ENCODE measurements at regions not wholly inside any gene's neighbourhood (a gene's known extent, or its start where the extent isn't known, plus 50 kb on each side); places are given as distances from the start of the nearest gene placed in this dataset.

GRCh38 chr1:13878021-13878420, 178.0 kb downstream of the PRDM2 start:
- no peak for TF ChIP-seq HOXB13 (CRISPR knock-in tag; IDR thresholded peaks at IDR 0.05; ENCODE audit: low read depth)
- no peak for DNase-seq (ENCODE audit: low read depth in 1 of 2, low spot score in 1 of 2)
- H3K4me1 ChIP-seq: no peaks in the 10 kb centered on the region
- no peak overlapping the region for H3K27ac ChIP-seq
- ATAC-seq: no peak
- no peaks in the 10 kb centered on the region for H3K9me3 ChIP-seq
- H3K4me3 ChIP-seq: no peak overlapping the region
- no peak overlapping the region for H3K4me2 ChIP-seq
- CTCF ChIA-PET: no interaction called here
- POLR2A ChIA-PET: no interaction called here
- no peak for FAIRE-seq
- 14% methylated on average over 7 of the region's 7 CpGs for WGBS (ENCODE audit: missing lambda C conversion rate)

DNA sequence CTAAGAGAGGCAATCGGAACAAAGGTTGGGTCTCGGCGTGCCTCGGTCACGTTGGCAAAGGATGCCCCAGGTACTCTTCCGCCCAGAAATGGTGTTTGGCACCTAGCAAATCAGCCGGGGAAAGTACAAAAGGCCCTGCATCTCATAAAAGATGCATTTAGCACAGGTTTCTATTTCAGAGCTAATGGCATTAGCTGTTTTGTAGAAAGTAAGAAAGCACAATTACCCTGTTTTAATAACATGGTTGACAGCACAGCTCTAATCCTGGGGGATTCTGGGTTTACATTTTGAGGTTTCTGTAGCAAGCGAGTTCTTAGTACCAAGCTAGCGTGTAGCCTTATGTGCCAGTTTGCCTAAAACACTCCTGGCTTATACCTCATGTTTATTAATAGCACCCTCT, 178.5 kb downstream of the PRDM2 start:
- no peak overlapping the region for H3K27ac ChIP-seq
- TF ChIP-seq HOXB13 (CRISPR knock-in tag; IDR thresholded peaks at IDR 0.05; ENCODE audit: low read depth): no peak
- TF ChIP-seq, protein P1, sequence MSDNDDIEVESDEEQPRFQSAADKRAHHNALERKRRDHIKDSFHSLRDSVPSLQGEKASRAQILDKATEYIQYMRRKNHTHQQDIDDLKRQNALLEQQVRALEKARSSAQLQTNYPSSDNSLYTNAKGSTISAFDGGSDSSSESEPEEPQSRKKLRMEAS (IDR thresholded peaks at IDR 0.05): no peak
- no peak for TF ChIP-seq RARB (CRISPR knock-in tag; IDR thresholded peaks at IDR 0.05)
- no peak for TF ChIP-seq JUNB (IDR thresholded peaks at IDR 0.05)
- TF ChIP-seq NPAS2 (CRISPR knock-in tag; IDR thresholded peaks at IDR 0.05; ENCODE audit: borderline replicate concordance): no peak
- H3K4me3 ChIP-seq: no peak overlapping the region
- H3K9me3 ChIP-seq: no peaks in the 10 kb centered on the region
- CTCF ChIA-PET: interaction anchor here (0.6 kb wide), 1 partner anchor 118 kb away, joined by 4 read pairs; no protein-coding TSS in a partner anchor
- no peak overlapping the region for H3K4me2 ChIP-seq
- 39% methylated on average over 9 of the region's 9 CpGs for WGBS (ENCODE audit: missing lambda C conversion rate)
- POLR2A ChIA-PET: no interaction called here
- H3K4me1 ChIP-seq: no peaks in the 10 kb centered on the region
- ATAC-seq (no peak), DNase-seq (ENCODE audit: low read depth in 1 of 2, low spot score in 1 of 2) (no peak), FAIRE-seq (no peak)

- no peak overlapping the region for H3K4me2 ChIP-seq
- ChIA-PET POLR2A (no interaction called here), CTCF (interaction anchor here (0.7 to 1.4 kb wide), 2 partner anchors 9 to 254 kb away, joined by 3 to 4 read pairs; no protein-coding TSS in a partner anchor)
- H3K4me3 ChIP-seq: no peak overlapping the region
- no peak for FAIRE-seq
- H3K9me3 ChIP-seq: no peaks in the 10 kb centered on the region
- no peak for ATAC-seq
- TF ChIP-seq, protein P2, sequence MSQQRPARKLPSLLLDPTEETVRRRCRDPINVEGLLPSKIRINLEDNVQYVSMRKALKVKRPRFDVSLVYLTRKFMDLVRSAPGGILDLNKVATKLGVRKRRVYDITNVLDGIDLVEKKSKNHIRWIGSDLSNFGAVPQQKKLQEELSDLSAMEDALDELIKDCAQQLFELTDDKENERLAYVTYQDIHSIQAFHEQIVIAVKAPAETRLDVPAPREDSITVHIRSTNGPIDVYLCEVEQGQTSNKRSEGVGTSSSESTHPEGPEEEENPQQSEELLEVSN (IDR thresholded peaks at IDR 0.05; ENCODE audit: borderline replicate concordance, low read depth): no peak
- TF ChIP-seq POLR2A (IDR thresholded peaks at IDR 0.05; ENCODE audit: low read length): no peak
- no peak for TF ChIP-seq RAD21 (conservative IDR thresholded peaks at IDR 0.05 in 1 of 2, IDR thresholded peaks at IDR 0.05 in 1 of 2)
- TF ChIP-seq EHMT2 (IDR thresholded peaks at IDR 0.05; ENCODE audit: low read depth): no peak
- H3K27ac ChIP-seq: no peak overlapping the region
- WGBS (ENCODE audit: missing lambda C conversion rate): 45% methylated on average over 5 of the region's 5 CpGs
- DNase-seq (ENCODE audit: low read depth in 1 of 2, low spot score in 1 of 2): no peak
- H3K4me1 ChIP-seq: no peaks in the 10 kb centered on the region
Observed at GRCh38 chr1:13881385-13882088, 181.5 kb downstream of the PRDM2 start.

- ATAC-seq (no peak), DNase-seq (ENCODE audit: low read depth in 1 of 2, low spot score in 1 of 2) (no peak), FAIRE-seq (no peak)
- Histone ChIP-seq H3K9me3 (no peaks in the 10 kb centered on the region), H3K4me2 (no peak overlapping the region), H3K4me1 (no peaks in the 10 kb centered on the region), H3K27ac (no peak overlapping the region), H3K4me3 (no peak overlapping the region)
- no peak for TF ChIP-seq ESRRA (IDR thresholded peaks at IDR 0.05; ENCODE audit: borderline replicate concordance, low read length)
- TF ChIP-seq HOXB13 (CRISPR knock-in tag; IDR thresholded peaks at IDR 0.05; ENCODE audit: low read depth): no peak
- no peak for TF ChIP-seq HOXB5 (CRISPR knock-in tag; IDR thresholded peaks at IDR 0.05)
- TF ChIP-seq EHF (CRISPR knock-in tag; IDR thresholded peaks at IDR 0.05): no peak
- no peak for TF ChIP-seq GATA3 (IDR thresholded peaks at IDR 0.05; ENCODE audit: borderline replicate concordance)
- WGBS (ENCODE audit: missing lambda C conversion rate): 11% methylated on average over 10 of the region's 10 CpGs
- ChIA-PET POLR2A (no interaction called here), CTCF (no interaction called here)
Observed at GRCh38 chr1:13888351-13888986, 188.5 kb downstream of the PRDM2 start.

- H3K27ac ChIP-seq: no peak overlapping the region
- FAIRE-seq (no peak), ATAC-seq (no peak), DNase-seq (ENCODE audit: low read depth in 1 of 2, low spot score in 1 of 2) (no peak)
- TF ChIP-seq HOXA7 (CRISPR knock-in tag; IDR thresholded peaks at IDR 0.05): no peak
- no peak for TF ChIP-seq EHF (CRISPR knock-in tag; IDR thresholded peaks at IDR 0.05)
- TF ChIP-seq, protein P3, sequence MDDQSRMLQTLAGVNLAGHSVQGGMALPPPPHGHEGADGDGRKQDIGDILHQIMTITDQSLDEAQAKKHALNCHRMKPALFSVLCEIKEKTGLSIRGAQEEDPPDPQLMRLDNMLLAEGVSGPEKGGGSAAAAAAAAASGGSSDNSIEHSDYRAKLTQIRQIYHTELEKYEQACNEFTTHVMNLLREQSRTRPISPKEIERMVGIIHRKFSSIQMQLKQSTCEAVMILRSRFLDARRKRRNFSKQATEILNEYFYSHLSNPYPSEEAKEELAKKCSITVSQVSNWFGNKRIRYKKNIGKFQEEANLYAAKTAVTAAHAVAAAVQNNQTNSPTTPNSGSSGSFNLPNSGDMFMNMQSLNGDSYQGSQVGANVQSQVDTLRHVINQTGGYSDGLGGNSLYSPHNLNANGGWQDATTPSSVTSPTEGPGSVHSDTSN (IDR thresholded peaks at IDR 0.05): no peak
- TF ChIP-seq CHD4 (IDR thresholded peaks at IDR 0.05; ENCODE audit: borderline replicate concordance): no peak
- no peak for TF ChIP-seq KDM1A (IDR thresholded peaks at IDR 0.05; ENCODE audit: low read depth)
- no peak for TF ChIP-seq CHD2 (IDR thresholded peaks at IDR 0.05; ENCODE audit: low read length, partially characterized antibody)
- no peak for TF ChIP-seq TFCP2L1 (CRISPR knock-in tag; IDR thresholded peaks at IDR 0.05)
- TF ChIP-seq, protein P2 (IDR thresholded peaks at IDR 0.05; ENCODE audit: borderline replicate concordance, low read depth): no peak
- no peak for TF ChIP-seq EHMT2 (IDR thresholded peaks at IDR 0.05; ENCODE audit: low read depth)
- TF ChIP-seq BCL3 (IDR thresholded peaks at IDR 0.05): no peak
- ChIA-PET CTCF (no interaction called here), POLR2A (no interaction called here)
- no peak overlapping the region for H3K4me3 ChIP-seq
- H3K4me2 ChIP-seq: no peak overlapping the region
- no peaks in the 10 kb centered on the region for H3K9me3 ChIP-seq
- WGBS (ENCODE audit: missing lambda C conversion rate): 0% methylated on average over 3 of the region's 3 CpGs
- H3K4me1 ChIP-seq: no peaks in the 10 kb centered on the region
Observed at GRCh38 chr1:13889495-13889894, 189.5 kb downstream of the PRDM2 start.
